BJ (cell line): ENCODE measurements at regions not wholly inside any gene's neighbourhood (a gene's known extent, or its start where the extent isn't known, plus 50 kb on each side); places are given as distances from the start of the nearest gene placed in this dataset.

Experiments
- CTCF ChIA-PET: fragments of 350-600 bp; formaldehyde crosslinking; extraction: SDS; loops from one replicate; lab custom pipeline; 2021; ENCODE audit warnings: antibody characterized with exemption, inconsistent platforms; lab: Yijun Ruan, JAX
- POLR2A ChIA-PET: fragments of 300-600 bp; sonication (Branson Sonifier 250); formaldehyde crosslinking; extraction: SDS; loops from one replicate; lab custom pipeline; 2021; ENCODE audit warnings: antibody characterized with exemption; lab: Charles Lee
- DNase-seq: peaks from one replicate; pipeline ENCODE4 v3.0.0-alpha.2; 2011; ENCODE audit warnings: low read depth
- H3K27me3 ChIP-seq: 2 replicates; pipeline ENCODE4 v1.6.0; 2011; ENCODE audit warnings: low read length; ENCODE audit not compliant: control insufficient read depth, insufficient read depth
- H3K36me3 ChIP-seq: 2 replicates; pipeline ENCODE4 v1.5.1; 2011; ENCODE audit warnings: low read length; ENCODE audit not compliant: control insufficient read depth, insufficient read depth
- H3K4me3 ChIP-seq: 2 replicates; pipeline ENCODE4 v1.5.1; 2011; ENCODE audit warnings: low read depth, mild to moderate bottlenecking, control low read depth, low read length
- TF ChIP-seq, protein P1 (sequence below): IDR thresholded peaks from 2 replicates; pipeline ENCODE4 v1.5.1; 2011; ENCODE audit warnings: low read depth, mild to moderate bottlenecking, control low read depth, inconsistent platforms, low read length, moderate library complexity; ENCODE audit not compliant: insufficient read depth

DNA sequence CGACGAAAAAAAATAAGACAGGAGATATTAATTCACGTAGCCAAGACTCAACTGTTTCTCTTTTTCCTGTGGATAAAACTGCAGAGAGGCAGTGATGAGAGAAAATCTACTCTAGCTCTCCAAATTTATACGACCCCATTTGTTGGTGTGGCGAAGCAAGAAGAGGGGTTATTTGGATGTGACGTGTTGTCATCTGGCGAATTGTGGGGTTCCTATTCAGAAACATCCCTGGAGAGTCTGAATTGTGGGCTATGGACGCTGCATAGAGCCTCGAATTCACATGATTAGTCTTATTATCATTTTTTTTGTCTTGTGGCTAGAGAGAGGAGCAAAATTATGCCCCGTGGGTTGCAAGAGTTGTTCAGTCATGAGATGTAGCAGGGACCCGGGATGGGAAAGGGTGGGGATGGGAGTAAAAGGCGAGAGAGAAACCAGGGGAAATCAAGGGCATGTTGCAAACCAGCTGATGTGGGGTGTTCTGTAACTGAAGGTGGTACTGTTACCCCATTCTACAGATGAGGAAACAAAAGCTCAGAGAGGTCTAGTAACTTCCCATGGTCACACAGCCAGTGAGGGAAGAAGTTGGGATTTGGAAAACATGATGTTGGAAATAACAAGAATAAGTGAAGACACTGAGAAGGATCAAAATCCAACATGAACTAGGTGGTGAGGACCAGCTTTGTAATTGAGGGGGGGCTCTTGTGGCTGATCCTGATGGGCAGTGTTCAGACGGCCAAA lies 69.2 kb upstream of the SFMBT2 start:
- DNase-seq, result no peak
- ChIA-PET CTCF (no interaction called here), POLR2A (no interaction called here)
- no peaks in the 10 kb centered on the region for H3K27me3 ChIP-seq
- TF ChIP-seq, protein P1, sequence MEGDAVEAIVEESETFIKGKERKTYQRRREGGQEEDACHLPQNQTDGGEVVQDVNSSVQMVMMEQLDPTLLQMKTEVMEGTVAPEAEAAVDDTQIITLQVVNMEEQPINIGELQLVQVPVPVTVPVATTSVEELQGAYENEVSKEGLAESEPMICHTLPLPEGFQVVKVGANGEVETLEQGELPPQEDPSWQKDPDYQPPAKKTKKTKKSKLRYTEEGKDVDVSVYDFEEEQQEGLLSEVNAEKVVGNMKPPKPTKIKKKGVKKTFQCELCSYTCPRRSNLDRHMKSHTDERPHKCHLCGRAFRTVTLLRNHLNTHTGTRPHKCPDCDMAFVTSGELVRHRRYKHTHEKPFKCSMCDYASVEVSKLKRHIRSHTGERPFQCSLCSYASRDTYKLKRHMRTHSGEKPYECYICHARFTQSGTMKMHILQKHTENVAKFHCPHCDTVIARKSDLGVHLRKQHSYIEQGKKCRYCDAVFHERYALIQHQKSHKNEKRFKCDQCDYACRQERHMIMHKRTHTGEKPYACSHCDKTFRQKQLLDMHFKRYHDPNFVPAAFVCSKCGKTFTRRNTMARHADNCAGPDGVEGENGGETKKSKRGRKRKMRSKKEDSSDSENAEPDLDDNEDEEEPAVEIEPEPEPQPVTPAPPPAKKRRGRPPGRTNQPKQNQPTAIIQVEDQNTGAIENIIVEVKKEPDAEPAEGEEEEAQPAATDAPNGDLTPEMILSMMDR, result no peak
- H3K4me3 ChIP-seq, result no peak overlapping the region
- no peaks in the 10 kb centered on the region for H3K36me3 ChIP-seq

DNA sequence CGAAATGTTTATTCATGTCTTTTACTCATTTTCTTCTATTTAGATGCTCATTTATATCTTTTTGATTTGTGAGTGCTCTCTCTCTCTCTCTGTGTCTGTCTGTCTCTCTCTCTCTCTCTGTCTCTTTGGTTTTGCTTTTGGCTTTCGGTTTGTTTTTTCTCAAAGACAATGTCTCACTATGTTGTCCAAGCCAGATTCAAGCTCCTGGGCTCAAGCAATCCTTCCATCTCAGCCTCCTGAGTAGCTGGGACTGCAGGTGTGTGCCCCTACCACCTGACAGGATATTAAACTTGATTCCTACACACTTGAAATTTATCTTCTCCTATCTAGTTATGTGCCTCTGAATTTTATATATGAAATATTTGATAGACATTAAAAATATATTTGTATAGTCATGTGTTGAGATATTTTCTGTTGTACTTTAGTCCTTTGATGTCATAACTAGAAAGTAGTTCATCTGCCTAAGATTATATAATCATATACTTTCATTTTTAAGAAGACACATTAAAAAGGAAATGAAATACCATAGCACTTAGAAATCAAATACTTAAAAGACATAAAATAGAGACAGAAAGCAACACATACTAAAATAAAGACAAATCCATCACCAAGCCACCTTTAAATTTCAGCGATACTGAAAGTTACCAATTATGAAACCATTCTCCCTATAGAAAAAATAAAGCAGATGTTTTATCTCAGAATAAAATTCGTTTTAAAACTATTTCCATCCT lies 68.1 kb upstream of the SFMBT2 start:
- no peak for DNase-seq
- POLR2A ChIA-PET, result no interaction called here
- TF ChIP-seq, protein P1, result no peak
- H3K36me3 ChIP-seq, result no peaks in the 10 kb centered on the region
- H3K27me3 ChIP-seq, result no peaks in the 10 kb centered on the region
- CTCF ChIA-PET, result no interaction called here
- H3K4me3 ChIP-seq, result no peak overlapping the region

DNA sequence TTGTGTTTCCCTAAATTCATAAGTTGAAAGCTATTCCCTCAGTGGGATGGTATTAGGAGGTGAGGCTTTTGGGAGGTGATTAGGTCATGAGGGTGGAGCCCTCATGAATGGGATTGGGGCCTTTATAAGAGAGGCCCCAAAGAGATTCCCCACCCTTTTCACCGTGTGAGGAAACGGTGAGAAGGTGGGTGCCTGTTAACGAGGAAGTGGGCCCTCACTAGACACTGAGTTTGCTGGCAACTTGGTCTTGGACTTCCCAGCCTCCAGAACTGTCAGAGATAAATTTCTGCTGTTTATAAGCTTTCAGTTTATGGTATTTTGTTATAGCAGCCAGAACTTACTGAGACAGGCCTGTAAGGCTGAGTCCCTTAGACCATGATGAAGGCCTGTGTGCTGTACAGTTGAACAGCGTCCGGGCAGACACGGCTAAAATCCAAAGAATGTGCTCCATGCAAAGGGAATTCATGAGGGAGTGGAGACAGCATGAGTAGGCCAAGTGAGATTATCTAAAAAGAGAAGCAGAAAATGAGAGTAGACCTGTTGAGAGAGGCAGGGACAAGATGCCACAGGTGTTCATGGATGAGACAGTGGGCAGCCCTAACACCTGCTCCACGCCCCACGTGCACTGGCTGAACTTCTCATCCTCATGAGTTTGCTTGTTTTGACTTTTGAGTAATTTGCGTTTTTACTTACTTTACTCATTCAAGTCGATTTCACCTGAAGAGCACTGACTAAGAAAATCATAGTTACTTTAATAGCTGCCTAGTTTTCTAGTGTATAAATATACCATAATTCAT lies 66.9 kb upstream of the SFMBT2 start:
- no peak for DNase-seq
- Histone ChIP-seq H3K27me3 (no peaks in the 10 kb centered on the region), H3K4me3 (no peak overlapping the region), H3K36me3 (no peaks in the 10 kb centered on the region)
- ChIA-PET POLR2A (no interaction called here), CTCF (no interaction called here)
- TF ChIP-seq, protein P1, result no peak

DNA sequence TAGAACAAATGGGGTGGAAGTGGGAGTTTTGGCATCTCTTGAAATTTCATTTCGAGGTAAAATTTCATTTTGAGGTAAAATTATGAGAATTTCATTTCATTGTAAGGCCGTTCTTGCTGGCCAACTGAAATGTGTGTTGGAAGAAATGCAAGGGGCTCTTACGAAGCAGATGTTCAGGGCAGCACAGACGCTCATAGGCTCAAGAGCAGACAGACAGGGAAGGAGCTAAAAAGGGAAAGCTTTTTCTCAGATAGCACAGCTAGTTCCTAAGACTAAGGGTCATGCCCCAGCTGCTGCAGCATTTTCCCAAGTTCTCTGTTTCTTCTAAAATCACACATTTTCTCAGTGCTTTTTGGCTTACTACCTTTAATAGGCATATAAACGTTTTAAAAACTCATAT lies 65.1 kb upstream of the SFMBT2 start:
- TF ChIP-seq, protein P1, result no peak
- no peak for DNase-seq
- Histone ChIP-seq H3K27me3 (no peaks in the 10 kb centered on the region), H3K4me3 (no peak overlapping the region), H3K36me3 (no peaks in the 10 kb centered on the region)
- ChIA-PET CTCF (no interaction called here), POLR2A (no interaction called here)
